GM18870 (cell line): ENCODE measurements at regions not wholly inside any gene's neighbourhood (a gene's known extent, or its start where the extent isn't known, plus 50 kb on each side); places are given as distances from the start of the nearest gene placed in this dataset.

Experiments
- ATAC-seq: cut with Tn5 transposase; IDR thresholded peaks from one replicate; pipeline ENCODE4 v1.9.1; 2021; ENCODE audit warnings: moderate library complexity; ENCODE audit not compliant: unreplicated experiment

GRCh38 chr6:4563156-4563555, 213.0 kb upstream of the CDYL start:
- no peak for ATAC-seq

- ATAC-seq: no peak
These were observed 214.3 kb upstream of the CDYL start for GRCh38 chr6:4561773-4562400.

GRCh38 chr6:4561078-4561435, 215.1 kb upstream of the CDYL start:
- ATAC-seq: no peak

GRCh38 chr6:4560221-4561077, 215.8 kb upstream of the CDYL start:
- ATAC-seq: no peak

- ATAC-seq: no peak
These were observed 216.8 kb upstream of the CDYL start for GRCh38 chr6:4559281-4559875.

- no peak for ATAC-seq
These were observed 221.6 kb upstream of the CDYL start for GRCh38 chr6:4554645-4555044.

GRCh38 chr6:4553387-4553786, 222.8 kb upstream of the CDYL start:
- no peak for ATAC-seq

GRCh38 chr6:4550227-4550597, 226.0 kb upstream of the CDYL start:
- ATAC-seq: no peak

- ATAC-seq: no peak
These were observed 226.5 kb upstream of the CDYL start for GRCh38 chr6:4549556-4550226.

GRCh38 chr6:4545893-4546292, 230.3 kb upstream of the CDYL start:
- ATAC-seq: no peak

GRCh38 chr6:4543596-4543995, 232.6 kb upstream of the CDYL start:
- no peak for ATAC-seq

- ATAC-seq: no peak
These were observed 242.6 kb upstream of the CDYL start for GRCh38 chr6:4533576-4533975.

- ATAC-seq: no peak
These were observed 244.8 kb upstream of the CDYL start for GRCh38 chr6:4531406-4531805.

- ATAC-seq: no peak
These were observed 253.8 kb upstream of the CDYL start for GRCh38 chr6:4522453-4522852.

GRCh38 chr6:4521070-4521469, 255.1 kb upstream of the CDYL start:
- no peak for ATAC-seq

GRCh38 chr6:4518506-4518905, 257.7 kb upstream of the CDYL start:
- ATAC-seq: peak; percentile 67

GRCh38 chr6:4516206-4516605, 260.0 kb upstream of the CDYL start:
- ATAC-seq: no peak

GRCh38 chr6:4513561-4513960, 262.6 kb upstream of the CDYL start:
- ATAC-seq: no peak

GRCh38 chr6:4512051-4512471, 264.1 kb upstream of the CDYL start:
- no peak for ATAC-seq

GRCh38 chr6:4511641-4512020, 264.6 kb upstream of the CDYL start:
- ATAC-seq: no peak

- ATAC-seq: no peak
These were observed 265.1 kb upstream of the CDYL start for GRCh38 chr6:4510906-4511640.
